SJCRH30 (cell line): ENCODE measurements at regions not wholly inside any gene's neighbourhood (a gene's known extent, or its start where the extent isn't known, plus 50 kb on each side); places are given as distances from the start of the nearest gene placed in this dataset.
"Not testable (repeated sequence)": the region's sequence is repeated elsewhere in the genome, so short reads cannot be mapped to it uniquely, and the experiment has no call there.

Experiments
- DNase-seq, 2 experiments: peaks; one replicate each; pipeline ENCODE4 v3.0.0-alpha.2; 2015 to 2020
- H3K27ac ChIP-seq: fragments of 250-450 bp; sonication (Bioruptor Pico); 2 replicates; pipeline ENCODE4 v1.5.1; 2020; ENCODE audit warnings: mild to moderate bottlenecking, moderate library complexity
- H3K27me3 ChIP-seq: fragments of 250-450 bp; sonication (Bioruptor Pico); 2 replicates; pipeline ENCODE4 v1.5.1; 2020; ENCODE audit warnings: mild to moderate bottlenecking, moderate library complexity
- H3K36me3 ChIP-seq: fragments of 250-450 bp; sonication (Bioruptor Pico); 2 replicates; pipeline ENCODE4 v1.5.1; 2020; ENCODE audit warnings: mild to moderate bottlenecking, moderate library complexity
- H3K4me1 ChIP-seq: fragments of 250-450 bp; sonication (Bioruptor Pico); 2 replicates; pipeline ENCODE4 v1.5.1; 2020; ENCODE audit warnings: mild to moderate bottlenecking, moderate library complexity
- H3K4me3 ChIP-seq: fragments of 250-450 bp; sonication (Bioruptor Pico); 2 replicates; pipeline ENCODE4 v1.5.1; 2020; ENCODE audit warnings: mild to moderate bottlenecking, moderate library complexity
- H3K9me3 ChIP-seq: fragments of 250-450 bp; sonication (Bioruptor Pico); replicated peaks from 2 replicates; pipeline ENCODE4 v1.5.1; 2020; ENCODE audit warnings: mild to moderate bottlenecking, moderate library complexity

- H3K4me3 ChIP-seq, result no peak overlapping the region
- H3K27ac ChIP-seq, result no peak overlapping the region
- H3K9me3 ChIP-seq, result no peaks in the 10 kb centered on the region
- no peaks in the 10 kb centered on the region for H3K4me1 ChIP-seq
- H3K27me3 ChIP-seq, result no peaks in the 10 kb centered on the region
- H3K36me3 ChIP-seq, result no peaks in the 10 kb centered on the region
- DNase-seq, result no peak
Observed at GRCh38 chr18:56505971-56506370, 132.4 kb downstream of the TXNL1 start.

DNA sequence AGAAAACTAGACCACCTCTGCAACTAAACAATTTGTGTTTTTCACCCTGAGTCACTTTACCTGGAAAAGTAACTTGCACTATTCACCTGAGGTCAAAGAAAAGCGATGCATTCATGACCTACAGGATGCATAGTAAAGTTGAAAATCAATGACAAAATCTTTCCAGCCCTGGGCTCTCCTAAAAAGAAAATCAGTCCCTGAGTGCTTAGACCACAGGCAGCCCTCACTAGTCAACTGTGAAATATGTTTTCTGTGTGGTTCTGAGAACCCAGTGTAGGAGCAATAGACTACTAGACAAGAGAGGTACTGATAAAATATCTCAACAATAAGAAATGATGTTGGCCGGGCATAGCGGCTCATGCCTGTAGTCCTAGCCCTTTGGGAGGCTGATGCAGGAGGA is 133.1 kb downstream of the TXNL1 start:
- Histone ChIP-seq H3K4me1 (no peaks in the 10 kb centered on the region), H3K4me3 (no peak overlapping the region), H3K36me3 (no peaks in the 10 kb centered on the region), H3K9me3 (no peaks in the 10 kb centered on the region), H3K27ac (no peak overlapping the region), H3K27me3 (no peaks in the 10 kb centered on the region)
- no peak for DNase-seq

DNA sequence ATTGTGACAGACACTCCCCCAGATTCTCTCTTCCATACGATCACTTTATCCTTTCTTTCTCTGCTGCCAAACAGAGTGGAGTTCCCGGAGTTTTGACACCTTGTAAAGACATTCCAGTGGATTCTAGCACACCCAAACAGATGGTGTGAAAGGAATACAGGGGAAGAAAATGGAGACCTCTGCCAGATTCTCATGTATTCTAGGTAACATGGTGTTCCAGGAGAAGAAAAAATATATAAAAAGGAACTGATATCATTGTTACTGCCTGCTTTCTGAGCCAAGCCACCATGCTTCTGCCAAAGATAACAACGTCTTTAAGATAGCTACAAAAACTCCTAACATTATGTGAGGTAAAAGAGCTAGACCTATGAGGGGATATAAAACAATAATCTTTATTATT is 136.5 kb downstream of the TXNL1 start:
- Histone ChIP-seq H3K27me3 (no peaks in the 10 kb centered on the region), H3K27ac (no peak overlapping the region), H3K9me3 (no peaks in the 10 kb centered on the region), H3K36me3 (no peaks in the 10 kb centered on the region), H3K4me1 (no peaks in the 10 kb centered on the region), H3K4me3 (no peak overlapping the region)
- no peak for DNase-seq

- Histone ChIP-seq H3K4me1 (no peaks in the 10 kb centered on the region), H3K27ac (no peak overlapping the region), H3K27me3 (no peaks in the 10 kb centered on the region), H3K36me3 (no peaks in the 10 kb centered on the region), H3K4me3 (no peak overlapping the region), H3K9me3 (no peaks in the 10 kb centered on the region)
- DNase-seq, result no peak
Observed at GRCh38 chr18:56495884-56496283, 142.5 kb downstream of the TXNL1 start.

DNA sequence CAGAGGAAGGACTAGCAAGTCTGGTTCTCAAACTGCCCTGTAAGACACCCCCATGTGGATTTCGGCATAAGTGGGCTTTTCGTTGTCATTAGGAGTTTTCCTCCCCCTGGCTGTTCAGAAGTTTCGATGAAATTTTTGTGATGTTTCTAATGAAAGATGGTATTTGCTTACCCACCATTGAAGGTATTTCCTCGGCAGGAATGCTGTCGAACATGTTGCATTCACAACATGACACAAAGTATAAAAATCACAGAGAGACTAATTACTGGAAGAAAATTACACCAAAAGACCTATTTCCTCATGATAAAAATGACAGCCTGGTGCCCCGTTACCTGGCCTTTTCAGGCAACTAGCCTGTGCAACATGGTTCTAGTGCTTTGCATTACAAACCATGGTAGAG is 144.9 kb downstream of the TXNL1 start:
- Histone ChIP-seq H3K9me3 (no peaks in the 10 kb centered on the region), H3K4me3 (no peak overlapping the region)

DNA sequence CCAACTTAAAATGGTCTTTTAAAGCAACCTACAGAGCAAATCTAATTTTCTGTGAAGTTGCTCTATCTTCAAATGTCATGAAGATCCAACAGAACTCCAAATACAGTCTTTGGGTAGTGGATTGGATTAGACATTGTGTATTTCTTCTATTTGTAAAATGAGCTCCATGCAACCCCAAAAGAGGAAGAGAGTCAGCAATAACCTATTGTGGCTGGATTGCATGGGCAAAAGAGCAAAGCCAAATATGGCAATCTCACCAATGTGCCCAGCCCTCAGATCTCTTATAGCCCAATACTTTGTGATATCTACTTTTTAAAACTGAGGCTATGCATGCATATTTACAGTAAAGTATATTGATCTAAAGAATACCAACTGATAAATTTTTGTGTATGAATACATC is 146.3 kb downstream of the TXNL1 start:
- Histone ChIP-seq H3K4me1 (no peaks in the 10 kb centered on the region), H3K9me3 (no peaks in the 10 kb centered on the region), H3K27me3 (no peaks in the 10 kb centered on the region), H3K4me3 (no peak overlapping the region), H3K27ac (no peak overlapping the region), H3K36me3 (no peaks in the 10 kb centered on the region)
- no peak for DNase-seq

More for the DNA sequence above, 144.9 kb downstream of the TXNL1 start:
- Histone ChIP-seq H3K4me1 (no peaks in the 10 kb centered on the region), H3K27ac (no peak overlapping the region), H3K27me3 (no peaks in the 10 kb centered on the region), H3K36me3 (no peaks in the 10 kb centered on the region)
- DNase-seq, result no peak

DNA sequence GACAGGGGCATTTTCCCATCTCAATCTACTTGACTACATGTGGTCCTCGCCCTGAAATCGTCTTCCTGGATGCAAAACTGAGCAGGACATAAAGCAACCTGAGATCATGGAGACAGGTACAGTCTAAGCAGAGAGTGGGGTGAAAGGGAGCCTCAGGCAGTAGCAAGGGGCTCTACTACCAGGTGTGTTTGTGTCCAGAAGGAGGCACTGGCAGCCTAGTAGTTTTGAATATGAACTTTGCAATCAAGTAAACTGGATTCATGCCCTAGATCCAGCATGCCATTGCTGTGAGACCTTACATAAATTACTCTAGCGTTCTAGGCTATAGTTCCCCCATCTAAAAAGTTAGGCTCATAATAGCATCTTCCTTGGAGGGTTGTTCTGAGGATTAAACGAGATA is 147.4 kb downstream of the TXNL1 start:
- DNase-seq, result no peak
- H3K27me3 ChIP-seq, result no peaks in the 10 kb centered on the region
- no peaks in the 10 kb centered on the region for H3K9me3 ChIP-seq
- no peaks in the 10 kb centered on the region for H3K36me3 ChIP-seq
- H3K27ac ChIP-seq, result no peak overlapping the region
- H3K4me1 ChIP-seq, result no peaks in the 10 kb centered on the region
- H3K4me3 ChIP-seq, result no peak overlapping the region

- Histone ChIP-seq H3K9me3 (no peaks in the 10 kb centered on the region), H3K36me3 (no peaks in the 10 kb centered on the region), H3K4me3 (no peak overlapping the region), H3K4me1 (no peaks in the 10 kb centered on the region), H3K27ac (no peak overlapping the region), H3K27me3 (no peaks in the 10 kb centered on the region)
- DNase-seq, result no peak
Observed at GRCh38 chr18:56489893-56490292, 148.5 kb downstream of the TXNL1 start.

DNA sequence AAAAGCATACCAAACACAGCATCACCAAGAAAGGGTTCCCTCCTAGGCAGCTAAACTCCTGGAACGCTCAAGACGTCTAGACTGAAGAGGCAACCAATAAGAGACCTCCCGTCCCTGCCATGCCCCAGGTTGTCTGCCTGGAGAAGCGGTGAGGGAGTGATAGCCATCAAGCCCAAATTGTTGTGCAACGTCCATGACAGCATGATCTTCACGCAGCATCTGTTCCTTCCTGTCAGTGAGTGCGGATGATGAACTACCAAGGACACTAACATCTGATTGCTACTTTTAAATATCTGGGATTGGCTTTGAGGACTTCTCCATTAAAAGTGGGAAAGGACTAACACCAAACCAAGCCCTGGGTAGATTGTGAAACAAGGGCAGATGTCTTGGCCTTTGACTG is 149.7 kb downstream of the TXNL1 start:
- H3K4me1 ChIP-seq, result no peaks in the 10 kb centered on the region
- H3K27me3 ChIP-seq, result no peaks in the 10 kb centered on the region
- H3K4me3 ChIP-seq, result no peak overlapping the region
- no peak overlapping the region for H3K27ac ChIP-seq
- H3K36me3 ChIP-seq, result no peaks in the 10 kb centered on the region
- no peaks in the 10 kb centered on the region for H3K9me3 ChIP-seq
- DNase-seq, result no peak

GRCh38 chr18:56487801-56488200 is 150.6 kb downstream of the TXNL1 start:
- Histone ChIP-seq H3K27me3 (no peaks in the 10 kb centered on the region), H3K4me1 (no peaks in the 10 kb centered on the region), H3K27ac (no peak overlapping the region), H3K9me3 (no peaks in the 10 kb centered on the region), H3K36me3 (no peaks in the 10 kb centered on the region), H3K4me3 (no peak overlapping the region)
- no peak for DNase-seq

DNA sequence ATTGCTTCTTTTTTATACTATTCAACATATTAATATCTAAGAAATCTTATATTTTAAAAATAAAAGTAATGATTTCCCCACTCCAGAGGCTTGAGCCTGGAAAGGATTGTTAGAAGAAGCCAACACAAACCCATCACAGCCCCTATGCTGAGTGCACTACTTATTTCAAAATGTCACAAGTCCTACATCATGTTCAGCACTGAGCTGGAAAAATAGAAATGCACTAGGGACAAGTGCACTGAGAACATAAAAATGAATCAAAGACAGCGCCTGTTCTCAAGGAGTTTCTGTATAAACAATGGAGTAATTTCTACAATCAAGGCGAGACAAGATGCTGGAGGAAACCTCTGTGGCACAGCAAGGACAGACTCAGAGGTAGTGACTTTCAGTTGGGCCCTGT is 155.0 kb downstream of the TXNL1 start:
- Histone ChIP-seq H3K4me3 (no peak overlapping the region), H3K9me3 (no peaks in the 10 kb centered on the region), H3K27ac (no peak overlapping the region), H3K36me3 (no peaks in the 10 kb centered on the region), H3K27me3 (no peaks in the 10 kb centered on the region), H3K4me1 (no peaks in the 10 kb centered on the region)
- no peak for DNase-seq

- H3K36me3 ChIP-seq, DNase-seq, H3K27me3 ChIP-seq, H3K9me3 ChIP-seq, H3K4me1 ChIP-seq, H3K27ac ChIP-seq, H3K4me3 ChIP-seq: not testable (repeated sequence)
Observed at GRCh38 chr18:56482813-56483212, 155.6 kb downstream of the TXNL1 start.

DNA sequence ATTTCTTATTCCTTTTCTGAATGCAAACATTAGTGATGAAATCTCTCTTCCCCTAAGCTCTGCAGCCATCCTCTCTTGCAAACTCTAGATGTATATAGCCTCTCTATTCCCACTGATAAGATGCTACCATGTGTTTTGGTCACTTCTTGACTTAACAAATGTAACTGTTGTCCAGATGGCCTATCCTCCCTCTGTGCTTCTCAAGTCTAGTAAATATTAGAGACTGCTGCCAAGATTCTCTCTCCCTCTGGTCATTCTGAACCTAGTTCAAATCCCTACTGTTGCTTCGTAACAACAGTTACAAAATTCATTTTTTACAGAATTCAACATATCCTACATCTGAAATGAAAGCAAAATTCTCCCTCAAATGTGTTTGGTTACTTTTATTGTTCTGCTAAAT is 156.6 kb downstream of the TXNL1 start:
- H3K27me3 ChIP-seq, result no peaks in the 10 kb centered on the region
- no peak overlapping the region for H3K27ac ChIP-seq
- no peak overlapping the region for H3K4me3 ChIP-seq
- no peak for DNase-seq
- no peaks in the 10 kb centered on the region for H3K36me3 ChIP-seq
- no peaks in the 10 kb centered on the region for H3K4me1 ChIP-seq
- H3K9me3 ChIP-seq, result no peaks in the 10 kb centered on the region

DNA sequence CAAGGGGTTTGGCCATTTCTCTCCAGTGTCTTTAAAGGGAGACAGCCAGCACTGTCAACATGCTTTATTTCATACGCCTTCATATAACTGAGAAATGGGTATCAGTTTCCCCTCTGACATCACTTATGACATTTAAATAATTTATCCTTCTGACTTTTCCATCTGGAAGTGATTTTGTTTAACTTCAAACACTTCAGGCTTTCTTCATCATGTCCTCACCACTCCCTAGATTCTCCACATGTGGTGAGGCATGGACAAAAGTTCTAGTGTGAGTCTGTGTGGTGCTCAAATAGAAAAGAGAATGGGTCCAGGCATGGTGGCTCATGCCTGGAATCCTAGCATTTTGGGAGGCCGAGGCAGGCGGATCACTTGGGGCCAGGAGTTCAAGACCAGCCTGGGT is 158.6 kb downstream of the TXNL1 start:
- H3K4me1 ChIP-seq, result no peaks in the 10 kb centered on the region
- no peak overlapping the region for H3K27ac ChIP-seq
- H3K9me3 ChIP-seq, result no peaks in the 10 kb centered on the region
- H3K27me3 ChIP-seq, result no peaks in the 10 kb centered on the region
- no peak overlapping the region for H3K4me3 ChIP-seq
- no peak for DNase-seq
- no peaks in the 10 kb centered on the region for H3K36me3 ChIP-seq

- Histone ChIP-seq H3K4me1 (no peaks in the 10 kb centered on the region), H3K27ac (no peak overlapping the region), H3K9me3 (no peaks in the 10 kb centered on the region), H3K27me3 (no peaks in the 10 kb centered on the region), H3K4me3 (no peak overlapping the region), H3K36me3 (no peaks in the 10 kb centered on the region)
- no peak for DNase-seq
Observed at GRCh38 chr18:56475250-56475649, 163.1 kb downstream of the TXNL1 start.

DNA sequence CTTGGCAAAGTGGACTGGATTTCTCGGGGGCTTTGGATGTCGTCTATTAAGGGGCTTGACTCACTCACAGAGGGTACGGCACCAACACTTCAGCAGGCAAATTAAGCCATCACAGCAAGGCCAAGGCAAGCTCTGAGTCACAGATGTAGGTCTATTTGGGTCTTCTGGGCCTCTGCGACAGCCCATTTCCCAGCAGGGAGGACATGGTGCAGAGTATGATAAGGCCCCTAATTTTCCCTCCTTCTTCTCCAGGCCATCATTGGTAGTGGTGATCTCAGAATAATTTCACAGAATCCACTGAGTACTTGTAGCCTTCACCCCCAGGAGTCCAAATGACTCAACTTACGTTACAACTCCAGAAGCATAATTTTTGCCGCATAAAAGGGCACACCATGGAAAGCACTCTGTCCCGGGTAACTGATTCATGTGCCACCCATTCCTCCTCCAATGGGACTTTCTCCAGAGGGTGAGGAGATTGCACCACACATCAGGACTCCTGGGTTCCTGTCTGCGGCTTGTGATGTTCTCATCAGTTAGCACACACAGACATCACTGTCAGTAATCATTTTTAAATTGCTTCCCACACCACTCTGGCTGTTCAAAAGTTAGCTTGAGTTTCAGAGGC is 164.9 kb downstream of the TXNL1 start:
- H3K27me3 ChIP-seq, result no peaks in the 10 kb centered on the region
- H3K27ac ChIP-seq, result no peak overlapping the region
- H3K4me1 ChIP-seq, result no peaks in the 10 kb centered on the region
- H3K4me3 ChIP-seq, result no peak overlapping the region
- DNase-seq, result no peak
- H3K9me3 ChIP-seq, result no peaks in the 10 kb centered on the region
- H3K36me3 ChIP-seq, result no peaks in the 10 kb centered on the region
